ENCODE measurements at regions not wholly inside any gene's neighbourhood (a gene's known extent, or its start where the extent isn't known, plus 50 kb on each side); places are given as distances from the start of the nearest gene placed in this dataset.
"Not testable (repeated sequence)": the region's sequence is repeated elsewhere in the genome, so short reads cannot be mapped to it uniquely, and the experiment has no call there.

GRCh38 chr7:29651477-29651876 lies 87.8 kb downstream of the PRR15 start:
- no peak for DNase-seq

DNA sequence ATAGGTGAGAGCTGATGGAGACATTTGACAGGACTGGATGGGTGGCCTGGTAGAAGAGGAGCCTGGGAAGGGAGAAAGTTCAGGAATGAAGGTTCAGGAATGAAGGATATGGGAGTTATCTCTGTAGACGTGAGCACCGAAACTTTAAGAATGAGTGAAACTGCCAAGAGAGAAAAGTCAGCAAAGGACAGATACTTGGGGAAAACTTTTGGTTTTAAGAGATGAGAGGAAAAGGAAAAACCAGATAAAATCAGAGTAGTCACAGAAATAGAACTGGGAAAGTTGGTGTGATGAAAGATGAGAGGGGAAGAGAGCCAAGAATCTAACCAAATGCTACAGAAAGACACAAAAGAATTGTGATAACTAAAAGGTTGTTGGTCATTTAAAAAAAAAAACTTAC lies 88.9 kb downstream of the PRR15 start:
- no peak for DNase-seq

- not testable (repeated sequence) for DNase-seq
Measured at GRCh38 chr7:29654340-29654739, 90.7 kb downstream of the PRR15 start.

- no peak for DNase-seq
Measured at GRCh38 chr7:29657288-29657687, 93.7 kb downstream of the PRR15 start.

GRCh38 chr7:29657856-29658255 lies 94.2 kb downstream of the PRR15 start:
- DNase-seq = no peak

- not testable (repeated sequence) for DNase-seq
Measured at GRCh38 chr7:29659213-29659612, 95.6 kb downstream of the PRR15 start.

GRCh38 chr7:29662899-29663298 lies 99.3 kb downstream of the PRR15 start:
- not testable (repeated sequence) for DNase-seq

DNA sequence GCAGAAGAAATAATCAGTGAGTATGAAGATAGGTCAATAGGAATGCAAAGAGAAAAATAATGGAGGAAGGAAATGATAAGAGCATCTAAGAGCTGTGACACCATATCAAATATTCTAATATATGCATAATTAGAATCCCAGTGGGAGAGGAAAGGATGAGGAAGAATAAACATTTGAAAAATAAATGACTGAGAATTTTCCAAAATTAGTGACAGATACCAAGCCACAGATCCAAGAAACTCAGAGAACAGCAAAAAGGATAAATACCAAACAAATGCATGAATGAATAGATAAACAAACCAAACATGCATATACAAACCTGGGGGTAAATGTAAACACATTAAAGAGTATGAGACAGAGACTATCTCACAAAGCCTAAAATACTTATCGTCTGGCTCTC lies 101.4 kb downstream of the PRR15 start:
- DNase-seq = not testable (repeated sequence)

- not testable (repeated sequence) for DNase-seq
Measured at GRCh38 chr7:29667096-29667669, 103.5 kb downstream of the PRR15 start.

DNA sequence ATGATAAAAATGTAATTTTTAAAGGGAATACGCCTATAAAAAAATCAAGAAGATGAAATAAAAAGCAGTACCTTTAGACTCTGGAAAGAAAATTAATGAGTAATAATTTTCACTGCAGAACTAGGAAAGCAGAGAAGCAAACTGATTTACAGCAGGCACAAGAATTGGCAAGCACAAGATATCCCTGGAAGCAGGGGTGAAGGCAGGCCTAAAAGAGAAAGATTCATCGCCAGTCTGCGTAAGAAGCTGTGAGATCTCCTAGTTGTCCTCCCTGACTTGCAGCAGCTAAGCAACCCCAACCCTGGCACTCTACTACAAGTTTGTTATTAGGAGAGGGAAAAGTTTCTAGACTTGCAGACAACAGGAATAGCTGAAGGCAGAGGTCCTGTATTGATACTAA lies 107.7 kb downstream of the PRR15 start:
- DNase-seq = not testable (repeated sequence)

GRCh38 chr7:29673635-29674034 lies 110.0 kb downstream of the PRR15 start:
- not testable (repeated sequence) for DNase-seq

GRCh38 chr7:29674626-29675025 lies 111.0 kb downstream of the PRR15 start:
- DNase-seq = not testable (repeated sequence)

GRCh38 chr7:29677254-29677653 lies 113.6 kb downstream of the PRR15 start:
- not testable (repeated sequence) for DNase-seq

DNA sequence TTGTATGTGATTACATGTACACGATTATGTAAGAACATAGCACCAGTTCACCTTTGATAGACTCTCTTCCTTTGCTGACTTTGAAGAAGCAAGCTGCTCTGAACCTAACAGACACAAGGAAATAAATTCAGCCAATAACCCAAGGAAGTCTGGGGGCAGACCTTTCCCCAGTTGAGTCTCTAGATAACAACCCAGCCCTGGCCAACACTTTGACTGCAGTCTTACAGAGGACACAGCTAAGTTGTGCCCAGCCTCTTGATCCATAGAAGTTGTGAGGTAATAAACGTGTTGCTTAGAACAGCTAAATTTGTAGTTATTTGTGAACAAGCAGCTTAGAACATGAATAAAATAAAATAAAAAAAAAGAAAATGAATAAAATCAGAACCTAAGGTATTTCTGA lies 116.3 kb downstream of the PRR15 start:
- not testable (repeated sequence) for DNase-seq

GRCh38 chr7:29680601-29681000 lies 117.0 kb downstream of the PRR15 start:
- DNase-seq = not testable (repeated sequence)

DNA sequence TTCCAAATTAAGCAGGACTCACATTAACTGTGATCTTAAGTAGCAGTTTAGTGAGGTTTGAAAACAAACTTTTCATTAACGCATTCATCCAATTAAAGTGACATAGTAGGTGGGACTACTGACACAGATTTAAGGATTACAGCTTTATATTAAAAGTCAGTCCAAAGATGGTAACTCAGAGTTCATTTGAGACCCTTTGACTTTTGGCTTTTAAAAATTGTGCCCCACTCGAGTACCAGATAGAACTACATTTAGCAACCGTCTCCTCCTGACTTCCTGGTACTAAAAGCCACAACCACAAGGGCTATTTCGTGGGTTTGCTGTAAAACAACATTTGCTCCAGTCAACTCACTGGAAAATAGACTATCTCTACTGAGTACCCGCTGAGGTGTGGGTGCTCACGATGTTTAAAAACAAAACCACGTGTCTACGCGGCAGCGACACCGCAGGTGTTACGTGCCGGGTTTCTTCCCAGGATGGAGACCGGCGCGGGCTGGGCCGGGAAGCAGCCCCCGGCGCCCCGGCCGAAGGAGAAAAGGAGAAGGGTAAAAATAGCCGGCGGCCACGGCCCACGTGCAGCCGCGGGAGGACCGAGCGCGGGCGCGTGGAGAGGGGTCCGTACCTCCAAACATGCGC lies 120.6 kb downstream of the PRR15 start:
- DNase-seq = peak; percentile 6

DNA sequence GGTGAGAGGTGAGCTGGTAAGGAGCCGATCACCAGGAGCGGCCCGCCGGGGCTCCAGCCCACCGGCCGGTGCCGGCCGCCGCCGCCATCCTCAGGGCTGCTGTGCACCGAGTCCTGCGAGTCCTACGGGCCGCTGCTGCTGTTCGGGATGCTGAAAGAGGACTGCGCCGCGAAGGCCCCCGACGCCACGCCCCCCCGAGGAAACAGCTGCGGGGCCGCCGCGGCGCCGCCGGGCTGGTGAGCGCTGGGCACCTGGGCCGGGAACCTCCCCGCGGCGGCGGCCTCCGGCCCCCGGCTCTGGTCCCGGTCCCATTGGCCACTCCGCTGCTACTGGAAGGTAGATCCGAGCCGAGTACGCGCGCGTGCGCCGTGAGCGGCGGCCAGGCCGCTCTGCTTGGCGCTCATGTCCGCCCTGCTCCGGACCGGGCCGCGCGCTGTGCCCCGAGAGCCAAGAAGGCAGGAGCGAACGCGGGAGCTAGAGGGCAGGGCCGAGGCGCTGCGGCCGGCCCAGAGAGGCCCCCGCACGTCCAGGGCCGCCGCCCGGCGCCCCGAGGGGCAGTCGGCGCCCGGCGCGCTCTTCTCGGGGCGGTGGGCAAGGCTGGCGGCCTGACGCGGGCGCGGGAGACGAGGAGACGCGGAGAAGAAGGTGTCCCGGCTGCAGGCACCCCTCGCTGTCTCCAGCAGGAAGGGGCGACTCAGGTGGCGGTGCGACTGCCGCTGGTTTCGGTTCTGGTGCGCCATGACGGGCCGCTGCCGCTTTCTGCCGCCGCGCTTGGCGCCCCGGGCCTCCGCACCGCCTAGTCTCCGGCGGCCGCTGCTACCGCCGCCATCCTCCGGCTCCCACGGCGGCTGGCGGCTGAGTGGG lies 121.3 kb upstream of the WIPF3 start:
- peak; percentile 25 for DNase-seq

DNA sequence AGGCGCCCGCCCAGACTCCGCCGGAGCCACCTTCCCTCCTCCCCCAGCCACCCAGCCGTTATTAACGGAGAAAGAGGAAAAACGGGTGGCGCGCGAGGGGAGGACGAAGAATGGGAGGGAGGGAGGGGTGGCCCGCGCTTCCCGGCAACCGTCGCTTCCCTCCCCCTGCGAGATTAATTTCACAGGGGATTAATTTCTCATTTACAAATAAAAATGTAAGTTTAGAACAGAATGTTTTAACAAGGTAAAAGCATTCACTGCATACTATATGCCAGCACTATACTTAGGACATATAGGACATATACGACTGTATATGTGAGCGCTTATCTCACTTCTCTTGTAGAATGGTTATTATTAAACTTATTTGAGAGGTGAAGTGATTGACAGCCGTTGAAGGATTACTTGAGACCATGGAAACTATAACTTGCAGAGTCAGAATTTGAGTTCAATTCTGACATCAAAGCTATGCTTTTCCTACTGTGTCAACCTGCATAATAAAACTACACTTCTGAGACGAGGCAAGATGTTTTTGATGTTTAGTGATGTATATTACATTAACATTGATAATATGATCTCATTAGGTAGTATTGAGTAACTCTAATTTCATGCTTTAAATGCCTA lies 120.5 kb upstream of the WIPF3 start:
- DNase-seq = peak; percentile 27

- not testable (repeated sequence) for DNase-seq
Measured at GRCh38 chr7:29690510-29690909, 115.8 kb upstream of the WIPF3 start.

- DNase-seq = not testable (repeated sequence)
Measured at GRCh38 chr7:29696402-29696801, 109.9 kb upstream of the WIPF3 start.

- DNase-seq = not testable (repeated sequence)
Measured at GRCh38 chr7:29699723-29700122, 106.6 kb upstream of the WIPF3 start.

GRCh38 chr7:29701540-29701939 lies 104.8 kb upstream of the WIPF3 start:
- DNase-seq = not testable (repeated sequence)

GRCh38 chr7:29703830-29704229 lies 102.5 kb upstream of the WIPF3 start:
- DNase-seq = not testable (repeated sequence)
